ENCODE measurements at regions not wholly inside any gene's neighbourhood (a gene's known extent, or its start where the extent isn't known, plus 50 kb on each side); places are given as distances from the start of the nearest gene placed in this dataset.
"Not testable (repeated sequence)": the region's sequence is repeated elsewhere in the genome, so short reads cannot be mapped to it uniquely, and the experiment has no call there.

GRCh38 chr6:6986344-6986743 is 121.4 kb upstream of the RREB1 start:
- no peak overlapping the region for H3K27ac Mint-ChIP-seq
- intact Hi-C loops (cut with micrococcal nuclease), result no loop called here
- H3K4me3 Mint-ChIP-seq, result no peak overlapping the region
- peaks cover 27% of the 10 kb centered on the region for H3K4me1 Mint-ChIP-seq (ENCODE audit: low read depth)
- peaks cover 4% of the 10 kb centered on the region for H3K27me3 Mint-ChIP-seq
- no peaks in the 10 kb centered on the region for H3K9me3 Mint-ChIP-seq
- H3K36me3 Mint-ChIP-seq (ENCODE audit: low read depth), result no peaks in the 10 kb centered on the region

- peak overlapping the region; percentile 68 for H3K27ac Mint-ChIP-seq
These were observed 120.0 kb upstream of the RREB1 start for GRCh38 chr6:6987749-6988148.

GRCh38 chr6:6990059-6990458 is 117.7 kb upstream of the RREB1 start:
- H3K9me3 Mint-ChIP-seq; H3K4me3 Mint-ChIP-seq; H3K36me3 Mint-ChIP-seq (ENCODE audit: low read depth); H3K27me3 Mint-ChIP-seq; intact Hi-C loops (cut with micrococcal nuclease); H3K27ac Mint-ChIP-seq: not testable (repeated sequence)
- peaks cover 21% of the 10 kb centered on the region for H3K4me1 Mint-ChIP-seq (ENCODE audit: low read depth)

More at GRCh38 chr6:6987749-6988148, 120.0 kb upstream of the RREB1 start:
- Mint-ChIP-seq H3K4me1 (ENCODE audit: low read depth) (peaks cover 21% of the 10 kb centered on the region), H3K36me3 (ENCODE audit: low read depth) (no peaks in the 10 kb centered on the region), H3K27me3 (peaks cover 1% of the 10 kb centered on the region), H3K4me3 (peak overlapping the region; percentile 20), H3K9me3 (no peaks in the 10 kb centered on the region)
- intact Hi-C loops (cut with micrococcal nuclease), result no loop called here

GRCh38 chr6:6993503-6994237 is 114.1 kb upstream of the RREB1 start:
- intact Hi-C loops (cut with micrococcal nuclease), result no loop called here
- Mint-ChIP-seq H3K9me3 (no peaks in the 10 kb centered on the region), H3K4me3 (no peak overlapping the region), H3K4me1 (ENCODE audit: low read depth) (no peaks in the 10 kb centered on the region), H3K36me3 (ENCODE audit: low read depth) (no peaks in the 10 kb centered on the region), H3K27me3 (no peaks in the 10 kb centered on the region), H3K27ac (no peak overlapping the region)

GRCh38 chr6:6994796-6995195 is 113.0 kb upstream of the RREB1 start:
- Mint-ChIP-seq H3K4me3 (no peak overlapping the region), H3K36me3 (ENCODE audit: low read depth) (no peaks in the 10 kb centered on the region), H3K27ac (no peak overlapping the region), H3K9me3 (no peaks in the 10 kb centered on the region), H3K4me1 (ENCODE audit: low read depth) (peaks cover 1% of the 10 kb centered on the region), H3K27me3 (no peaks in the 10 kb centered on the region)
- intact Hi-C loops (cut with micrococcal nuclease), result no loop called here

GRCh38 chr6:6995328-6995727 is 112.4 kb upstream of the RREB1 start:
- H3K4me3 Mint-ChIP-seq, result no peak overlapping the region
- no peaks in the 10 kb centered on the region for H3K9me3 Mint-ChIP-seq
- H3K27me3 Mint-ChIP-seq, result no peaks in the 10 kb centered on the region
- intact Hi-C loops (cut with micrococcal nuclease), result no loop called here
- no peak overlapping the region for H3K27ac Mint-ChIP-seq
- no peaks in the 10 kb centered on the region for H3K36me3 Mint-ChIP-seq (ENCODE audit: low read depth)
- H3K4me1 Mint-ChIP-seq (ENCODE audit: low read depth), result peaks cover 7% of the 10 kb centered on the region

GRCh38 chr6:6996124-6996523 is 111.6 kb upstream of the RREB1 start:
- Mint-ChIP-seq H3K4me3 (no peak overlapping the region), H3K36me3 (ENCODE audit: low read depth) (no peaks in the 10 kb centered on the region), H3K4me1 (ENCODE audit: low read depth) (peaks cover 8% of the 10 kb centered on the region), H3K27ac (no peak overlapping the region), H3K9me3 (no peaks in the 10 kb centered on the region), H3K27me3 (no peaks in the 10 kb centered on the region)
- intact Hi-C loops (cut with micrococcal nuclease), result no loop called here

GRCh38 chr6:6997263-6998193 is 110.2 kb upstream of the RREB1 start:
- Mint-ChIP-seq H3K27me3 (no peaks in the 10 kb centered on the region), H3K4me1 (ENCODE audit: low read depth) (peaks cover 8% of the 10 kb centered on the region), H3K27ac (no peak overlapping the region), H3K4me3 (no peak overlapping the region), H3K36me3 (ENCODE audit: low read depth) (no peaks in the 10 kb centered on the region), H3K9me3 (no peaks in the 10 kb centered on the region)
- intact Hi-C loops (cut with micrococcal nuclease), result no loop called here

GRCh38 chr6:6998194-6998569 is 109.6 kb upstream of the RREB1 start:
- no peaks in the 10 kb centered on the region for H3K9me3 Mint-ChIP-seq
- no peak overlapping the region for H3K27ac Mint-ChIP-seq
- peaks cover 8% of the 10 kb centered on the region for H3K4me1 Mint-ChIP-seq (ENCODE audit: low read depth)
- no peaks in the 10 kb centered on the region for H3K27me3 Mint-ChIP-seq
- no peak overlapping the region for H3K4me3 Mint-ChIP-seq
- intact Hi-C loops (cut with micrococcal nuclease), result no loop called here
- no peaks in the 10 kb centered on the region for H3K36me3 Mint-ChIP-seq (ENCODE audit: low read depth)

GRCh38 chr6:7000825-7001777 is 106.7 kb upstream of the RREB1 start:
- H3K27ac Mint-ChIP-seq, result no peak overlapping the region
- no peak overlapping the region for H3K4me3 Mint-ChIP-seq
- peaks cover 15% of the 10 kb centered on the region for H3K4me1 Mint-ChIP-seq (ENCODE audit: low read depth)
- no peaks in the 10 kb centered on the region for H3K9me3 Mint-ChIP-seq
- intact Hi-C loops (cut with micrococcal nuclease), result no loop called here
- H3K36me3 Mint-ChIP-seq (ENCODE audit: low read depth), result no peaks in the 10 kb centered on the region
- H3K27me3 Mint-ChIP-seq, result no peaks in the 10 kb centered on the region

- Mint-ChIP-seq H3K4me1 (ENCODE audit: low read depth) (peaks cover 15% of the 10 kb centered on the region), H3K36me3 (ENCODE audit: low read depth) (no peaks in the 10 kb centered on the region), H3K27me3 (no peaks in the 10 kb centered on the region), H3K27ac (no peak overlapping the region), H3K4me3 (no peak overlapping the region), H3K9me3 (no peaks in the 10 kb centered on the region)
- intact Hi-C loops (cut with micrococcal nuclease), result no loop called here
These were observed 104.7 kb upstream of the RREB1 start for GRCh38 chr6:7003041-7003440.

GRCh38 chr6:7004581-7005297 is 103.0 kb upstream of the RREB1 start:
- intact Hi-C loops (cut with micrococcal nuclease), result no loop called here
- Mint-ChIP-seq H3K27ac (no peak overlapping the region), H3K4me3 (no peak overlapping the region), H3K9me3 (no peaks in the 10 kb centered on the region), H3K4me1 (ENCODE audit: low read depth) (peaks cover 14% of the 10 kb centered on the region), H3K36me3 (ENCODE audit: low read depth) (no peaks in the 10 kb centered on the region), H3K27me3 (no peaks in the 10 kb centered on the region)

- peaks cover 8% of the 10 kb centered on the region for H3K4me1 Mint-ChIP-seq (ENCODE audit: low read depth)
- no peaks in the 10 kb centered on the region for H3K27me3 Mint-ChIP-seq
- no peak overlapping the region for H3K27ac Mint-ChIP-seq
- intact Hi-C loops (cut with micrococcal nuclease), result no loop called here
- no peaks in the 10 kb centered on the region for H3K36me3 Mint-ChIP-seq (ENCODE audit: low read depth)
- no peak overlapping the region for H3K4me3 Mint-ChIP-seq
- no peaks in the 10 kb centered on the region for H3K9me3 Mint-ChIP-seq
These were observed 101.1 kb upstream of the RREB1 start for GRCh38 chr6:7006515-7007191.
